Panc1 (cell line): ENCODE measurements at regions not wholly inside any gene's neighbourhood (a gene's known extent, or its start where the extent isn't known, plus 50 kb on each side); places are given as distances from the start of the nearest gene placed in this dataset.

Experiments used
- POLR2AphosphoS5 ChIP-seq: IDR thresholded peaks from 2 replicates; pipeline ENCODE4 v1.6.1; 2012; ENCODE audit warnings: mild to moderate bottlenecking, low read depth, low read length, moderate library complexity
- TF ChIP-seq, protein P1 (sequence below): fragments of 450-650 bp; IDR thresholded peaks from 2 replicates; pipeline ENCODE4 v1.5.1; 2017; ENCODE audit warnings: mild to moderate bottlenecking
- TF ChIP-seq, protein P2 (sequence below), 2 experiments: IDR thresholded peaks; 2 replicates each; pipeline ENCODE4 v1.6.1; 2011 to 2012; ENCODE audit warnings: low read depth in 2 of 2, control low read depth in 1 of 2, low read length in 1 of 2, mild to moderate bottlenecking in 1 of 2, moderate library complexity in 1 of 2; ENCODE audit not compliant: insufficient read depth in 1 of 2

DNA sequence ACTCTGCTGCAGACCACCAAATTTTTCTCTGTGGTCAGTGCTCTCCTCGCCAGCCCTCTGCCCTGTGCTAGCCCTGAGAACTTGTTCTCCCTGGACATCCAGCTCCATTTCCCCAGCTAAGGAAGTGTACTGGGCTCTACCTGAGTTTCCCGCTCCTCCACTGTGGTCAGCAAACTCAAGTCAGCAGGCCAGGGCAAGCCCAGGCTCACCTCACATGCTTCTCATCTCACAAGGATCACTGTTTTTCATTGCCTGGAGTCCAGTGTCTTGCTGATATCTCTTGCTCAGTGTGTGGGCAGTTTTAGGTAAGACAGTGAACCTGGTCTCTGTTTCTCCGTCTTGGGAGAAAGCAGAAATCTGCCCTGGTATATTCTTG lies 201.4 kb downstream of the FOXO1 start:
- no peak for TF ChIP-seq POLR2AphosphoS5
- TF ChIP-seq, protein P1, sequence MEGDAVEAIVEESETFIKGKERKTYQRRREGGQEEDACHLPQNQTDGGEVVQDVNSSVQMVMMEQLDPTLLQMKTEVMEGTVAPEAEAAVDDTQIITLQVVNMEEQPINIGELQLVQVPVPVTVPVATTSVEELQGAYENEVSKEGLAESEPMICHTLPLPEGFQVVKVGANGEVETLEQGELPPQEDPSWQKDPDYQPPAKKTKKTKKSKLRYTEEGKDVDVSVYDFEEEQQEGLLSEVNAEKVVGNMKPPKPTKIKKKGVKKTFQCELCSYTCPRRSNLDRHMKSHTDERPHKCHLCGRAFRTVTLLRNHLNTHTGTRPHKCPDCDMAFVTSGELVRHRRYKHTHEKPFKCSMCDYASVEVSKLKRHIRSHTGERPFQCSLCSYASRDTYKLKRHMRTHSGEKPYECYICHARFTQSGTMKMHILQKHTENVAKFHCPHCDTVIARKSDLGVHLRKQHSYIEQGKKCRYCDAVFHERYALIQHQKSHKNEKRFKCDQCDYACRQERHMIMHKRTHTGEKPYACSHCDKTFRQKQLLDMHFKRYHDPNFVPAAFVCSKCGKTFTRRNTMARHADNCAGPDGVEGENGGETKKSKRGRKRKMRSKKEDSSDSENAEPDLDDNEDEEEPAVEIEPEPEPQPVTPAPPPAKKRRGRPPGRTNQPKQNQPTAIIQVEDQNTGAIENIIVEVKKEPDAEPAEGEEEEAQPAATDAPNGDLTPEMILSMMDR, result no peak
- TF ChIP-seq, protein P2, sequence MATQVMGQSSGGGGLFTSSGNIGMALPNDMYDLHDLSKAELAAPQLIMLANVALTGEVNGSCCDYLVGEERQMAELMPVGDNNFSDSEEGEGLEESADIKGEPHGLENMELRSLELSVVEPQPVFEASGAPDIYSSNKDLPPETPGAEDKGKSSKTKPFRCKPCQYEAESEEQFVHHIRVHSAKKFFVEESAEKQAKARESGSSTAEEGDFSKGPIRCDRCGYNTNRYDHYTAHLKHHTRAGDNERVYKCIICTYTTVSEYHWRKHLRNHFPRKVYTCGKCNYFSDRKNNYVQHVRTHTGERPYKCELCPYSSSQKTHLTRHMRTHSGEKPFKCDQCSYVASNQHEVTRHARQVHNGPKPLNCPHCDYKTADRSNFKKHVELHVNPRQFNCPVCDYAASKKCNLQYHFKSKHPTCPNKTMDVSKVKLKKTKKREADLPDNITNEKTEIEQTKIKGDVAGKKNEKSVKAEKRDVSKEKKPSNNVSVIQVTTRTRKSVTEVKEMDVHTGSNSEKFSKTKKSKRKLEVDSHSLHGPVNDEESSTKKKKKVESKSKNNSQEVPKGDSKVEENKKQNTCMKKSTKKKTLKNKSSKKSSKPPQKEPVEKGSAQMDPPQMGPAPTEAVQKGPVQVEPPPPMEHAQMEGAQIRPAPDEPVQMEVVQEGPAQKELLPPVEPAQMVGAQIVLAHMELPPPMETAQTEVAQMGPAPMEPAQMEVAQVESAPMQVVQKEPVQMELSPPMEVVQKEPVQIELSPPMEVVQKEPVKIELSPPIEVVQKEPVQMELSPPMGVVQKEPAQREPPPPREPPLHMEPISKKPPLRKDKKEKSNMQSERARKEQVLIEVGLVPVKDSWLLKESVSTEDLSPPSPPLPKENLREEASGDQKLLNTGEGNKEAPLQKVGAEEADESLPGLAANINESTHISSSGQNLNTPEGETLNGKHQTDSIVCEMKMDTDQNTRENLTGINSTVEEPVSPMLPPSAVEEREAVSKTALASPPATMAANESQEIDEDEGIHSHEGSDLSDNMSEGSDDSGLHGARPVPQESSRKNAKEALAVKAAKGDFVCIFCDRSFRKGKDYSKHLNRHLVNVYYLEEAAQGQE (IDR thresholded peaks at IDR 0.05; ENCODE audit: insufficient read depth in 1 of 2, low read depth in 2 of 2, low read length in 1 of 2), result no peak
